CD14-positive monocyte (primary cell): ENCODE measurements at regions not wholly inside any gene's neighbourhood (a gene's known extent, or its start where the extent isn't known, plus 50 kb on each side); places are given as distances from the start of the nearest gene placed in this dataset.

Source experiments
- DNase-seq, 3 donors: peaks; one replicate each; pipeline ENCODE4 v3.0.0-alpha.2; 2011 to 2022
- H2AFZ ChIP-seq: 2 replicates; pipeline ENCODE4 v1.6.0; 2012; ENCODE audit warnings: mild to moderate bottlenecking, low read depth, low read length, inconsistent platforms; ENCODE audit not compliant: insufficient read depth, poor library complexity, severe bottlenecking
- H3K27ac ChIP-seq, 2 donors: 1 replicate in 1 of 2; 2 replicates in 1 of 2; pipeline ENCODE4 v1.5.1; 2012 to 2013; ENCODE audit warnings: low read length in 2 of 2, control low read depth in 1 of 2, inconsistent platforms in 1 of 2, low read depth in 1 of 2, mild to moderate bottlenecking in 1 of 2
- H3K27me3 ChIP-seq, 2 donors: one replicate each; pipeline versions ENCODE4 v1.6.0 to v1.6.1; 2011 to 2013; ENCODE audit warnings: low read length in 2 of 2; ENCODE audit not compliant: control insufficient read depth in 2 of 2, insufficient read depth in 2 of 2
- H3K36me3 ChIP-seq, 2 donors: replicated peaks in 1 of 2; 1 replicate in 1 of 2; 2 replicates in 1 of 2; pipeline versions ENCODE4 v1.5.1 to v1.6.1; 2012 to 2013; ENCODE audit warnings: low read length in 2 of 2, control low read depth in 1 of 2, inconsistent platforms in 1 of 2, mild to moderate bottlenecking in 1 of 2; ENCODE audit not compliant: insufficient read depth in 2 of 2, control insufficient read depth in 1 of 2
- H3K4me1 ChIP-seq, 2 donors: 1 replicate in 1 of 2; 2 replicates in 1 of 2; pipeline versions ENCODE4 v1.5.1 to v1.6.1; 2012 to 2013; ENCODE audit warnings: low read length in 2 of 2, control low read depth in 1 of 2, inconsistent platforms in 1 of 2, mild to moderate bottlenecking in 1 of 2, moderate library complexity in 1 of 2; ENCODE audit not compliant: insufficient read depth in 2 of 2, control insufficient read depth in 1 of 2
- H3K4me2 ChIP-seq: replicated peaks from 2 replicates; pipeline ENCODE3; 2012; ENCODE audit warnings: low read length, moderate library complexity, mild to moderate bottlenecking; ENCODE audit not compliant: poor library complexity, severe bottlenecking; ENCODE audit errors: extremely low read depth
- H3K4me3 ChIP-seq, 3 experiments: fragments of 200-600 bp in 1 of 3; sonication (generic) in 1 of 3; replicated peaks in 1 of 3; 1 replicate in 2 of 3; 2 replicates in 1 of 3; pipeline ENCODE4 v1.5.1; 2011 to 2013; ENCODE audit warnings: low read length in 3 of 3, mild to moderate bottlenecking in 3 of 3, control low read depth in 2 of 3, low read depth in 2 of 3, inconsistent platforms in 1 of 3, moderate library complexity in 1 of 3
- H3K79me2 ChIP-seq: 2 replicates; pipeline ENCODE4 v1.6.0; 2012; ENCODE audit warnings: mild to moderate bottlenecking, control low read depth, inconsistent platforms, low read length, moderate library complexity; ENCODE audit not compliant: insufficient read depth
- H3K9ac ChIP-seq: 2 replicates; pipeline ENCODE4 v1.6.0; 2017; ENCODE audit warnings: low read length, mild to moderate bottlenecking; ENCODE audit not compliant: insufficient read depth, poor library complexity, severe bottlenecking
- H3K9me3 ChIP-seq, 2 donors: replicated peaks in 1 of 2; 1 replicate in 1 of 2; 2 replicates in 1 of 2; pipeline versions ENCODE4 v1.5.1 to v1.6.1; 2012 to 2013; ENCODE audit warnings: low read length in 2 of 2, control low read depth in 1 of 2; ENCODE audit not compliant: control insufficient read depth in 1 of 2, insufficient read depth in 1 of 2
- H4K20me1 ChIP-seq: 2 replicates; pipeline ENCODE4 v1.6.0; 2012; ENCODE audit warnings: mild to moderate bottlenecking, low read length, control low read depth, moderate library complexity; ENCODE audit not compliant: insufficient read depth
- H3K27ac Mint-ChIP-seq, 7 donors: one replicate each; pipeline ENCODE4 v1.8.0; 2020; ENCODE audit warnings: mild to moderate bottlenecking in 7 of 7, mixed read lengths in 7 of 7, moderate library complexity in 6 of 7, inconsistent platforms in 2 of 7
- H3K27me3 Mint-ChIP-seq, 3 donors: one replicate each; pipeline ENCODE4 v1.8.0; 2021 to 2022; ENCODE audit warnings: low read depth in 3 of 3, mild to moderate bottlenecking in 3 of 3, mixed read lengths in 3 of 3, moderate library complexity in 3 of 3, inconsistent platforms in 1 of 3
- H3K36me3 Mint-ChIP-seq, 2 donors: one replicate each; pipeline ENCODE4 v1.8.0; 2020; ENCODE audit warnings: mixed read lengths in 2 of 2, inconsistent platforms in 1 of 2, mild to moderate bottlenecking in 1 of 2
- H3K4me1 Mint-ChIP-seq: one replicate; pipeline ENCODE4 v1.8.0; 2020; ENCODE audit warnings: mild to moderate bottlenecking, mixed read lengths
- H3K4me3 Mint-ChIP-seq, 2 donors: one replicate each; pipeline ENCODE4 v1.8.0; 2020; ENCODE audit warnings: mild to moderate bottlenecking in 2 of 2, mixed read lengths in 2 of 2, moderate library complexity in 1 of 2
- H3K9me3 Mint-ChIP-seq, 7 donors: one replicate each; pipeline ENCODE4 v1.8.0; 2020 to 2022; ENCODE audit warnings: mixed read lengths in 7 of 7, mild to moderate bottlenecking in 6 of 7, moderate library complexity in 6 of 7, inconsistent platforms in 2 of 7
- WGBS: methylation state at CpG from one replicate; pipeline ENCODE4 v1.1.5; 2013; ENCODE audit warnings: missing lambda C conversion rate; ENCODE audit not compliant: insufficient coverage; 5-methylcytosine and 5-hydroxymethylcytosine counted together
- intact Hi-C, 2 donors: fragments of 100-400 bp; cut with micrococcal nuclease; formaldehyde crosslinking; loops; one replicate each; pipeline versions ENCODE4 v1.15.0 to v1.15.1; 2023
- TF ChIP-seq, protein P1 (sequence below): fragments of 200-600 bp; IDR thresholded peaks from one replicate; pipeline ENCODE4 v1.8.0; 2022; ENCODE audit warnings: antibody characterized with exemption, mild to moderate bottlenecking

DNA sequence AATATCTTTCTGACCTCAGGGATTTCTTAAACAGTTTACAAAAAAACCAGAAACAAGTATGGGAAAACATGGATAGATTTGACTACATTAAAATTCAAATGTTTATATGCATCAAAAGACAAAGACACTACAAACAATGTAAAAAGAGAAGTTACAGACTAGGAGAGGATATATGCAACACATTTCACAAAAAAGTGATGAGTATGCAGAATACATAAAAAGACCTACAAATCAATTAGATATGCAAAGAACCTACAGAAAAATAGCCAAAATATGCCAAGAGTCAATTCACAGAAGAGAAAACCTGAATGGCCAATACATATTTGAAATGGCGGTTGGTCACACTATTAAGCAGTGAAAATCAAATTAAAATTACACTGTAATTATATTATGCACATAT is 175.0 kb downstream of the FOXD2 start:
- Mint-ChIP-seq H3K4me3 (no peak overlapping the region), H3K9me3 (peaks cover 5 to 10% (median 7%) of the 10 kb centered on the region in 7 donors), H3K36me3 (no peaks in the 10 kb centered on the region), H3K4me1 (no peaks in the 10 kb centered on the region), H3K27ac (no peak overlapping the region), H3K27me3 (peaks cover 3 to 9% (median 6%) of the 10 kb centered on the region in 3 donors)
- Histone ChIP-seq H3K4me1 (no peaks in the 10 kb centered on the region), H3K4me2 (no peak overlapping the region), H3K9me3 (peaks cover 0 to 7% of the 10 kb centered on the region in 2 donors), H2AFZ (no peak overlapping the region), H3K27ac (no peak overlapping the region), H3K27me3 (no peaks in the 10 kb centered on the region), H3K36me3 (no peaks in the 10 kb centered on the region), H3K79me2 (no peaks in the 10 kb centered on the region), H3K9ac (no peak overlapping the region), H3K4me3 (no peak overlapping the region), H4K20me1 (no peaks in the 10 kb centered on the region)
- TF ChIP-seq, protein P1, sequence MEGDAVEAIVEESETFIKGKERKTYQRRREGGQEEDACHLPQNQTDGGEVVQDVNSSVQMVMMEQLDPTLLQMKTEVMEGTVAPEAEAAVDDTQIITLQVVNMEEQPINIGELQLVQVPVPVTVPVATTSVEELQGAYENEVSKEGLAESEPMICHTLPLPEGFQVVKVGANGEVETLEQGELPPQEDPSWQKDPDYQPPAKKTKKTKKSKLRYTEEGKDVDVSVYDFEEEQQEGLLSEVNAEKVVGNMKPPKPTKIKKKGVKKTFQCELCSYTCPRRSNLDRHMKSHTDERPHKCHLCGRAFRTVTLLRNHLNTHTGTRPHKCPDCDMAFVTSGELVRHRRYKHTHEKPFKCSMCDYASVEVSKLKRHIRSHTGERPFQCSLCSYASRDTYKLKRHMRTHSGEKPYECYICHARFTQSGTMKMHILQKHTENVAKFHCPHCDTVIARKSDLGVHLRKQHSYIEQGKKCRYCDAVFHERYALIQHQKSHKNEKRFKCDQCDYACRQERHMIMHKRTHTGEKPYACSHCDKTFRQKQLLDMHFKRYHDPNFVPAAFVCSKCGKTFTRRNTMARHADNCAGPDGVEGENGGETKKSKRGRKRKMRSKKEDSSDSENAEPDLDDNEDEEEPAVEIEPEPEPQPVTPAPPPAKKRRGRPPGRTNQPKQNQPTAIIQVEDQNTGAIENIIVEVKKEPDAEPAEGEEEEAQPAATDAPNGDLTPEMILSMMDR = no peak
- no CpG with 5 or more reads among the region's 1 CpG for WGBS
- no peak for DNase-seq
- intact Hi-C loops = no loop called here

DNA sequence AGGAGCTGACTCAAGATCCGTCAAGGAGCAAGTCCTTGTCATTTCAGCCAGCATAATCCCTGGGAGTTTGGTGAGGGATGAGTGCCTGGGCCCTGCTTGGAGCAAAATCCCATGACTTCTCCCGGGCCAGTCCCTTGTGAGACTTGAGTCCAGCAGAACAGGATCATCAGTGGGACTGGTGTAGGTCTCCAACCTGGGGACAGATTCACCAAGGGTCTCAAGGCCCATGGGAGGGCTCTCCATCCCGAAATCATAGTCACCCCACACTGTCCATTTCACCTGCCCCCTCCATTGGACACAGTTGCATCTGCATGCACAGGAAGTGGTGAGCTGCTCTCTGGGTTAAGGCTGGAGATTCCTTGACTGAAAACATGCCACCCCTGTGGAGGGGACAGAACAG is 178.2 kb downstream of the FOXD2 start:
- Histone ChIP-seq H3K27ac (no peak overlapping the region), H4K20me1 (no peaks in the 10 kb centered on the region), H3K4me3 (no peak overlapping the region), H3K4me1 (no peaks in the 10 kb centered on the region), H3K79me2 (no peaks in the 10 kb centered on the region), H3K9me3 (no peaks in the 10 kb centered on the region), H3K9ac (no peak overlapping the region), H2AFZ (no peak overlapping the region), H3K27me3 (no peaks in the 10 kb centered on the region), H3K4me2 (no peak overlapping the region), H3K36me3 (no peaks in the 10 kb centered on the region)
- no peaks in the 10 kb centered on the region for H3K36me3 Mint-ChIP-seq
- peaks cover 1 to 5% (median 5%) of the 10 kb centered on the region in 3 donors for H3K27me3 Mint-ChIP-seq
- no peak for DNase-seq
- H3K9me3 Mint-ChIP-seq = peaks cover 0 to 1% (median 0%) of the 10 kb centered on the region in 7 donors
- no peaks in the 10 kb centered on the region for H3K4me1 Mint-ChIP-seq
- no peak overlapping the region for H3K4me3 Mint-ChIP-seq
- WGBS = 92% methylated on average over 2 of the region's 3 CpGs
- TF ChIP-seq, protein P1 = no peak
- intact Hi-C loops = no loop called here
- H3K27ac Mint-ChIP-seq = no peak overlapping the region
